CD4-positive, alpha-beta T cell treated with Interleukin-21 for 1 hour (primary cell): ENCODE measurements at regions not wholly inside any gene's neighbourhood (a gene's known extent, or its start where the extent isn't known, plus 50 kb on each side); places are given as distances from the start of the nearest gene placed in this dataset.

ENCODE experiments used
- DNase-seq: peaks from one replicate; pipeline ENCODE4 v3.0.0-alpha.2; 2020

DNA sequence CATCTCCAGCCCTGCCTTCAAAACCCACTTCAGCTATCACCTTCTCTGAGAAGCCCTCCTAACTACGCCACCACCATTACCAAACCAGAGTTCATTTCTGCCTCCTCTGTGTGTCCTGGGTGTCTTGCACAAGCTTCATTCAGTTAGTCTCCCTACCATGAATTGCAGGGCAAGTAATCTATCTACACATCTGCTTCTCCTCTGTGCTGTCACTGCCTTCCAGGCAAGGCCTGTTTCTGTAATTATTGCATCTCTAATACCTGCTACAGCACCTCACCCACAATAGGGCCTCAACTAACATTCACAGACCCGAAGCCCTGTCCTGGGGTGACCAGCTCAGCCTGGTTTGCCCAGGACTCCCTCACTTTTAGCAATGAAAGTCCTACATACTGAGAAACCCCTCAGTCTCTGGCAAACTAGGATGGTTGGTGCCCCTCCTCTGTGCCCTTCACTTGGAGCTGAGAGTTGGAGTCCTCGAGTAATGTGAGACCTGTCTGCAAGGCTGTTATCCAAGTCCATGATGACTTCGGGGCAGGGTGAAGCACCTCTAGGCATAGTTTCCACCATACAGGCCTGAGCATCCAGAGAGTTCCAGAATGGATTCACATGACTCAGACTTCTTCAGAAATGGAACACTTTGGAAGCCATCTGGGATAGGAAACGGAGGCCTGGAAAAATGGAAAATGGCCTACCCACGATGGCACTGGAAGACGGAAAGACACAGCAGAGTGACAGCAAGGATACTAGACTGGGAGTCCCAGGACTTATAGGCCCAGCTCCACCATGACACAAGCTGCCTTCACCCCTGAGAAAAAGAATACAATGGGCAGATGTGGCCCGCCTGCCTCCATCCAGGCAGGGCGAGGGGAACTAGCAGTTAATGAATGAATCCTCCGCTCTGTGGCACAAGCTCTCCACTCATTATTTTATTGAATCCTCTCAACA, 269.3 kb downstream of the BUD13 start:
- DNase-seq: no peak

DNA sequence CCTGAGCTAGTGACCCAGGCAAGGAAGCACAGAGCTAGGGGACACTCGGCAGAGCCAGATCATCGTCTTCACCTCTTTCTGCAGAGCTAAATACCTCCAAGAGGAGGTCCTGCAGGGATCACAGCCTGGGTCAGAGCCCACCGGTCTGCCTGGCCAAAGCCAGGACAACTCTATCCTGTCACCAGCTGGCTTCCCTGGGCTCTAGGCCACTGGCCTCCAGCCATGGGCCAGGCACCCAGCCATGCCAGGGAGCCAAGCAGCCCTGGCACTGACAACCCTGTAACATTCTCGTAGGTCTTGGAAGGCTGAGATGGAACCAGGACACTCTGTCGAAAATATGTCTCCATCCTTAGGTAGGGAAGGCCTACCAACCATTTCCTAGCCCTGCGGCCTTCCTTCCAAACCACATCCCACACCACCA, 270.1 kb downstream of the BUD13 start:
- no peak for DNase-seq

- DNase-seq: no peak
Observed at GRCh38 chr11:116501728-116502127, 271.1 kb downstream of the BUD13 start.

DNA sequence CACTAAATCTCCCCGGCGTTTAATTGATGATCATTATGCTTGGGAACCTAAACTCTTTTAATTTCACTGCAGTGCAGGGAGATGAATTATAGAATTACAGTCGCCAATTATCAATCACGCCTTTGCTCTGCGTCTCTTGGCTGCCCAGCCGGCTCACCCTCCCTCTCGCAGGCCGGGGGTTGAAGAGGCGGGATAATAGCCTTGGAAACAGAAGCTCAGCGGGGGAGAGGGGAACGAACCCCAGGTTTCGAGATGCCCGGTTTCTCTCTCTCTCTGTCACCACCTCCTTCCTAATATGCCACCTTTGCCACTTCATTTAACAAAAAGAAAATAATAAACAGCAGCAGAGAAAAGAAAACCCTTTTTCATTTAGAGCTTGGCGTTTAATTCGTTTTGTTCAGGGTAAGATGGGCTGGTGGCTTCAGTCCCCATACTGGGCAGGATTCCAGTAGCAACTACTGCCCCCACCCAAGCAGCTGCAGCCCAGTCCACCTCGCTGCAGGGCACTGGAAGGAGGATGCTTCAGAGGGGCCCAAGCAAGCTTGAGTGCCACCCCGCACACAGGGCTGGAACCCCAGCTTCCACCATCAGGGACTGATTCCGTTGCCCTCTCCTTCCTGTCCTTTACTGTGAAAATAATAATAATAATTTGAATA, 271.7 kb downstream of the BUD13 start:
- DNase-seq: no peak

GRCh38 chr11:116500026-116500946, 272.5 kb downstream of the BUD13 start:
- DNase-seq: no peak

DNA sequence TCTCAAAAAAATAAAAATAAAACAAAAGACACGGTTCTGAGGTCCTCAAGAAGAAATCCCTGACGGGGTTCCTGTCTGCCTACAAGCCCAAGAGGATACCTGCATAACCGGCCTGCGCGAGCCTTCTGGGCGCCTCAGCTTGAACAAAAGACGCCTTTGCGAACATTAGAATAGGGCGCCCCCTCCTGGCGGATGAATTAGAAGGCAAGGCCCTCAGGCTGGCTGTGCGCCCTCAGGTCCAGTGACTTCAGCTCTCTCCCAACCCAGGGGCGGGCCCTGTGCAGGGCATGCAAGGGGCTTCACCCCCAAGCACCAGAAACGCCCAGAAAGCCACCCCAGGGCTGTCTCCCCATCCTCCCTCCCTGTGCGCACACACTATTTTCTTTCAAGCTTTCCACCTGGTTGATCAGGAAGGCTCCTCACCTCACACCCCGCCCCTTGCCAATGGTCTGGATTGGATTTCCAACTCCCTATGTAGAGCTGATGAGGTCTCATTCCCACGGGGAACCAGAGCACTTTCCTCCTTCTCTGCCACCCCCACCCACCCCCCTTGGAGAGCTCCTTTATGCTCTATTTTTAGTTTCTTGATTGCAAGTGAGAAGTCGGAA, 273.3 kb downstream of the BUD13 start:
- peak; percentile 3 for DNase-seq

- no peak for DNase-seq
Observed at GRCh38 chr11:116498161-116498560, 274.6 kb downstream of the BUD13 start.

- DNase-seq: no peak
Observed at GRCh38 chr11:116492600-116492999, 280.2 kb downstream of the BUD13 start.

DNA sequence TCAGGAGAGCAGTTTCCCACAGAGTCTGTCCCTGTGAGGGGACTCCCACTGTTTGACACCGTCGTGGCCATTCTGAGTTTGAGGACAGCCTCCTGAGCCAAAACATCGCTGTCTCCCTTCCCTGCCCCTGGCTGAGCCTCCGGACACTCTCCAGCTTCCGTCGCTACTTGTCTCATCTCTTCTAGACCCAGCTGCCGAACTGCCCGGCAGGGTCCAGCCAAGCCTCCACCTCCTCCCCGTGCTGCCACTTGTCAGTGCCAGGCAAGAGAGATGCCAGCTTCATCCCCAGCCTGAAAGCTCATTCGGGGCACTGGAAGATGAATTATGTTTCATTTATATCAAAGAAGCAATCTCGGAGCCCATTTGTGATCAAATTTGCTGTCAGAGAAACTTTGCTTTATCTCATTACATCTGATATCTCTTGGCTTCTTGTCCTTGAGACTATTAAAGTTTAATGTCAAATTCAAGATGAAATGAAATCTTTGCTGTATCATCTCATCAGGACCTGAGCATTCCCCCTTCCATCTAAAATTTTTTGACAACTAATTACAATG, 283.9 kb downstream of the BUD13 start:
- no peak for DNase-seq

DNA sequence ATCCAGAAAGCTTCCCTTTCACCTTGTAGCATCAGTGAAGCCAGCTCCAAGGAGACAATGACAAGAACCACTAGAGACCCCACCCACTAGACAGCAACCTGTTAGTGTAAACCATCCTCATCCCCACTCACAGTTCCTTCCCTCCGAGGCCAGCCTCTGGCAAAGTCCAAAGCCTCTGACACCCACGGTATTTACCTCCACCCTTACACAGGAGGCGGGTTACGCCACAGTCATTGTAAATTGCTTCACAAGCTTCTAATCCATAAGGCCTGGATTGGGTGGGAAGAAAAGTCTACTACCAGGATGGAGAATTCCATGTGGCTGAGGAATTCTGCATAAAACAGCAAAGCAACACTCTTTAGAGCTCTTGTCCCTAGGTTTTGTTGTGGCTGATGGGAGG, 287.4 kb downstream of the BUD13 start:
- no peak for DNase-seq

- no peak for DNase-seq
Observed at GRCh38 chr11:116482716-116483115, 290.1 kb downstream of the BUD13 start.

GRCh38 chr11:116481126-116481675, 291.6 kb downstream of the BUD13 start:
- DNase-seq: no peak

DNA sequence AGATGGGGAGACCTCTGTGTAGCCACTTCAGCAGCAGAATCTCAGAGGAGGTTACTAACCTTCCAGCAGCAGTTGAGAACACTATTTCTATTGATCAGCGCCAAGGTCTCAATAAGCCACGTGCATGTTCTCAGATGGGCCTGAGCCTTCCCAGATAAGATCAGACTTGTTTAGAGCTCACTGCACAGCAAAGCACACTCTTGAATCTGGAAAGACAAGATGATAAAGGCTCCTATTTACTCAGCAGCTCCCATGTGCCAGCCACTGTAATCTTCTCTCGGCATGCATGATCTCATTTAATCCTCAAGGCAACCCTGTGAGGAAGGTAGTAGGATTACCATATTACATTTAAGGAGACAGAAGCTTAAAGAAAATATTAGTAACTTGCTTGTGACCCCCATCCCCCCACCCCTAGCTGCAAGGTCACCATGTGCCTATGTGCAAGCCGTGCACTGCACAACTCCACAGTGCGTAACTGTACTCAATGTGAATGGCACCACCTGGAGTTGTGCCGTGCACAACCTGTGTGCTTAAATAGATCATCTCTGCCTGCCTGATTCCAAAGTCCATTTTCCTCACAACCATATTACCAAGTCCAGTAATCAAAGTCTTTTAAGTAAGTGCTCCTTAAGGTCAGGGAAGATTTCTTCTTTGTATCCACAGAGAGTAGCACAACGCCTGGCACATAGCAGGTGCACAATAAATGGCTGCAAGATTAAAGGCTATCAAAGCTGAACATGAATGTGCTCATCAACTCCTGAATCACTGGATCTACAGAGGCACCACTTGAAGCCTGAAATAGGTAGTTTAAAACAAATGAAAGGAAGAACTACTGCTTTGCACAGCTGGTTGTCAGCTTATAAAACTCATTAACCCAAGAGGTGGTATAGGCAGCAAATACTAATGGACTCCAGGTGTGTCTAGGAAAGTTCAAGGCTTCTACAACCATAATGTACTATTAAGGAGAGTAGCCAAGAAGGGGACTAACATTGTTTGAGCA, 293.8 kb downstream of the BUD13 start:
- no peak for DNase-seq

GRCh38 chr11:116478205-116478604, 294.6 kb downstream of the BUD13 start:
- no peak for DNase-seq

DNA sequence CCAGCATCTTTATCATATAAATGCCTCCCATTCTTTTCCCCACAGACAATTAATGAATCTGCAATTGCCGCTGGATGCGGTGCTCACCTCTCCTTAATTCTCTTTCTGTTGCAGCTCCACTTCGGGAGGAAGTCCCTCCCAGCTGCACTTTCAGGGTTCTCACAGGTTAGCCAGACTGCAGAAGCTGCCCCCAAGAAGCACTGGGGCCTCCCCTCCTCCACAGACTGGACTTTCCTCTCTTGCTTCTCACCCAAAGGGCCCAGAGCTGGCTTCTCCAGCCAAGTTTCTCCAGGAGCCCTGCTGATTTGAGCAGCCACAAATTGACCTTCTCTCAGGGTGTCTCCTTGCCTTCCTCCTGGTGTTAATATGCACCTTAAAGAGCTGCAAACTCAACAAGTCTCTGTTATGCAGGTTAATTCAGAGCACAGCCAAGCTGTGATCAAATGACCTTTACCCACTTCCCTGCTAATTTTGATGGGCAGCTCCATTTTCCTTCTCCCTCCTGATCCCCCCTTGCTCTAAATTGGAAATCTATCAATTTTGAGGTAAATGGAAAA, 298.9 kb downstream of the BUD13 start:
- no peak for DNase-seq

GRCh38 chr11:116473206-116473769, 299.5 kb downstream of the BUD13 start:
- DNase-seq: no peak

GRCh38 chr11:116472651-116473050, 300.1 kb downstream of the BUD13 start:
- DNase-seq: no peak

DNA sequence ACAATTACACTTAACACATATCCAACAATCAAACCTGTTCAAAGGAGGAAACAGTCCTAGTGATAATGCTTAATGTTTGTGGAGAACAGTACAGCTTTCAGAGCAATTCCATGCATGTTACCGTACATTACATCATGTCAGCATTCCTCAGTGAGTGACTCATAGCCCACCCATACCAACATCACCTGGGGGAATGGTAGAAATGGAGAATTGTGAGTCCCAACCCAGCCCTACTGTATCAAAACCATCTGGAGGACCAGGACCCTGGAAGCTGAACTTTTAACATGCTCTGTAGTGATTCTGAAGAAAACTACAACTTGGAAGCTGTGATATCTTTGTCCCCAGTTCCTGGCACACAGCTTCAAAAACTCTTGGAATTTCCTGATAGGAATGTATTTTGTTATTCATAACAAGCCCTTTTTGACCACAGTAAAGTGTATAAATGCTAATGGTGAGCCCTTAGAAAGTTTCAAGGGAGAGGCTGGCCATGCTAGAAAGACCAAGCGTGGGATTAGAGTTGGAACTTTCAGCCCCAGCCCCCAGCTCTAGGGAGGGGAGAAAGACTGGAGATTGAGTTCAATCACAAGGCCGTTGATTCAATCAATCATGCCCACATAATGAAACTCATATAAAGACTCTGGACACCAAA, 301.1 kb downstream of the BUD13 start:
- DNase-seq: no peak

GRCh38 chr11:116468699-116469098, 304.1 kb downstream of the BUD13 start:
- no peak for DNase-seq

- no peak for DNase-seq
Observed at GRCh38 chr11:116467823-116468222, 305.0 kb downstream of the BUD13 start.
